Activated T-cell treated with anti-CD3 and anti-CD28 coated beads, Interleukin-2, amount 50 U/mL, for 72 hours (primary cell): ENCODE measurements at regions not wholly inside any gene's neighbourhood (a gene's known extent, or its start where the extent isn't known, plus 50 kb on each side); places are given as distances from the start of the nearest gene placed in this dataset.

Experiments
- ATAC-seq, 2 donors: fragments of 150-1000 bp; cut with Tn5 transposase; replicated peaks in 1 of 2; 2 replicates each; pipeline ENCODE4 v1.10.0; 2021; ENCODE audit warnings: moderate library complexity in 2 of 2, mild to moderate bottlenecking in 1 of 2
- DNase-seq, 2 donors: peaks; one replicate each; pipeline ENCODE4 v3.0.0; 2021 to 2022; ENCODE audit warnings: mixed read lengths in 1 of 2
- H3K27ac Mint-ChIP-seq: one replicate; pipeline ENCODE4 v1.8.0; 2022; ENCODE audit warnings: mild to moderate bottlenecking, moderate library complexity, mixed read lengths
- H3K27me3 Mint-ChIP-seq: one replicate; pipeline ENCODE4 v1.8.0; 2022; ENCODE audit warnings: low read depth, mixed read lengths
- H3K36me3 Mint-ChIP-seq, 2 donors: one replicate each; pipeline ENCODE4 v1.8.0; 2022; ENCODE audit warnings: mixed read lengths in 2 of 2, mild to moderate bottlenecking in 1 of 2; ENCODE audit not compliant: insufficient read depth in 2 of 2
- H3K4me1 Mint-ChIP-seq: one replicate; pipeline ENCODE4 v1.8.0; 2022; ENCODE audit warnings: low read depth, mixed read lengths
- H3K4me3 Mint-ChIP-seq, 2 donors: one replicate each; pipeline ENCODE4 v1.8.0; 2022; ENCODE audit warnings: mild to moderate bottlenecking in 2 of 2, mixed read lengths in 2 of 2, moderate library complexity in 2 of 2
- H3K9me3 Mint-ChIP-seq, 2 donors: one replicate each; pipeline ENCODE4 v1.8.0; 2022; ENCODE audit warnings: mixed read lengths in 2 of 2

GRCh38 chr5:111583758-111584203 lies 71.4 kb upstream of the STARD4 start:
- H3K4me1 Mint-ChIP-seq = peaks cover 29% of the 10 kb centered on the region
- no peaks in the 10 kb centered on the region for H3K27me3 Mint-ChIP-seq
- H3K27ac Mint-ChIP-seq = no peak overlapping the region
- peaks cover 1 to 2% of the 10 kb centered on the region in 2 donors for H3K36me3 Mint-ChIP-seq
- no peak for DNase-seq
- no peak for ATAC-seq
- no peak overlapping the region for H3K4me3 Mint-ChIP-seq
- H3K9me3 Mint-ChIP-seq = peaks cover 0 to 4% of the 10 kb centered on the region in 2 donors

- DNase-seq (no peak), ATAC-seq (peak in 1 of 2 donors; percentile 26)
- no peak overlapping the region for H3K4me3 Mint-ChIP-seq
- H3K27ac Mint-ChIP-seq = no peak overlapping the region
- no peaks in the 10 kb centered on the region for H3K27me3 Mint-ChIP-seq
- H3K4me1 Mint-ChIP-seq = peaks cover 23% of the 10 kb centered on the region
- peaks cover 0 to 4% of the 10 kb centered on the region in 2 donors for H3K9me3 Mint-ChIP-seq
- peaks cover 1 to 2% of the 10 kb centered on the region in 2 donors for H3K36me3 Mint-ChIP-seq
Measured at GRCh38 chr5:111582993-111583601, 70.8 kb upstream of the STARD4 start.

GRCh38 chr5:111582451-111582850 lies 70.1 kb upstream of the STARD4 start:
- Mint-ChIP-seq H3K27ac (no peak overlapping the region), H3K4me3 (no peak overlapping the region), H3K9me3 (peaks cover 0 to 4% of the 10 kb centered on the region in 2 donors), H3K27me3 (no peaks in the 10 kb centered on the region), H3K4me1 (peaks cover 16% of the 10 kb centered on the region), H3K36me3 (peaks cover 1 to 2% of the 10 kb centered on the region in 2 donors)
- DNase-seq (no peak), ATAC-seq (no peak)

GRCh38 chr5:111580956-111581355 lies 68.6 kb upstream of the STARD4 start:
- Mint-ChIP-seq H3K4me3 (no peak overlapping the region), H3K27me3 (no peaks in the 10 kb centered on the region), H3K27ac (no peak overlapping the region), H3K9me3 (peaks cover 0 to 2% of the 10 kb centered on the region in 2 donors), H3K36me3 (peaks cover 1 to 2% of the 10 kb centered on the region in 2 donors), H3K4me1 (peaks cover 14% of the 10 kb centered on the region)
- ATAC-seq (no peak), DNase-seq (no peak)

- no peak overlapping the region for H3K4me3 Mint-ChIP-seq
- no peaks in the 10 kb centered on the region for H3K4me1 Mint-ChIP-seq
- ATAC-seq = no peak
- no peak overlapping the region for H3K27ac Mint-ChIP-seq
- H3K27me3 Mint-ChIP-seq = peaks cover 17% of the 10 kb centered on the region
- H3K9me3 Mint-ChIP-seq = peaks cover 0 to 7% of the 10 kb centered on the region in 2 donors
- no peak for DNase-seq
- peaks cover 0 to 2% of the 10 kb centered on the region in 2 donors for H3K36me3 Mint-ChIP-seq
Measured at GRCh38 chr5:111574311-111574710, 62.0 kb upstream of the STARD4 start.

- no peak overlapping the region for H3K4me3 Mint-ChIP-seq
- H3K36me3 Mint-ChIP-seq = peaks cover 0 to 2% of the 10 kb centered on the region in 2 donors
- ATAC-seq = no peak
- H3K27me3 Mint-ChIP-seq = peaks cover 17% of the 10 kb centered on the region
- H3K9me3 Mint-ChIP-seq = peaks cover 0 to 7% of the 10 kb centered on the region in 2 donors
- H3K27ac Mint-ChIP-seq = no peak overlapping the region
- no peak for DNase-seq
- H3K4me1 Mint-ChIP-seq = no peaks in the 10 kb centered on the region
Measured at GRCh38 chr5:111572561-111572960, 60.2 kb upstream of the STARD4 start.

GRCh38 chr5:111563031-111563822 lies 50.9 kb upstream of the STARD4 start:
- H3K27me3 Mint-ChIP-seq = no peaks in the 10 kb centered on the region
- no peak overlapping the region for H3K4me3 Mint-ChIP-seq
- DNase-seq = no peak
- H3K9me3 Mint-ChIP-seq = peaks cover 3 to 6% of the 10 kb centered on the region in 2 donors
- no peaks in the 10 kb centered on the region for H3K4me1 Mint-ChIP-seq
- no peak for ATAC-seq
- peaks cover 5 to 7% of the 10 kb centered on the region in 2 donors for H3K36me3 Mint-ChIP-seq
- no peak overlapping the region for H3K27ac Mint-ChIP-seq

GRCh38 chr5:111562561-111562960 lies 50.2 kb upstream of the STARD4 start:
- Mint-ChIP-seq H3K27ac (no peak overlapping the region), H3K9me3 (peaks cover 3 to 6% of the 10 kb centered on the region in 2 donors), H3K27me3 (no peaks in the 10 kb centered on the region), H3K4me3 (no peak overlapping the region), H3K36me3 (peaks cover 5 to 7% of the 10 kb centered on the region in 2 donors), H3K4me1 (no peaks in the 10 kb centered on the region)
- DNase-seq = no peak
- ATAC-seq = no peak
